ENCODE measurements at regions not wholly inside any gene's neighbourhood (a gene's known extent, or its start where the extent isn't known, plus 50 kb on each side); places are given as distances from the start of the nearest gene placed in this dataset.

DNA sequence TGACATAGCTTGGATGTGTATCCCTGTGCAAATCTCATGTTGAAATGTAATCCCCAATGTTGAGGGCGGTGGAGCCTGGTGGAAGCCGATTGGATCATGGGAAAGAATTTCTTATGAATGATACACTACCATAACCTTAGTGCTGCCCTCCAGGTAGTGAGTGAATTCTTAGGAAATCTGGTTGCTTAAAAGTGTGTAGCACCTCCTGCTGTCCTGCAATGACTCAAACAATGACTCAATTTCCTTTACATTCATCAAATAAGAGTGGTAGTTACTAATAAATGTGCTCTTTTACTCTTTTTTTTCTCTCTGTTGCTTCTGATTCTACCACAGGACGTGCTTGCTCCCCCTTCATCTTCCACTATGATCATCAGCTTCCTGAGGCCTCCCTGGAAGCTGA, 1696.0 kb upstream of the CDH9 start:
- DNase-seq (ENCODE audit: extremely low spot score) = no peak
- ChIA-PET CTCF (interaction anchor here (1.1 to 1.3 kb wide), 5 partner anchors 9 to 17 kb away, joined by 3 to 4 read pairs (median 3); no protein-coding TSS in a partner anchor), POLR2A (no interaction called here)
- TF ChIP-seq, protein P1, sequence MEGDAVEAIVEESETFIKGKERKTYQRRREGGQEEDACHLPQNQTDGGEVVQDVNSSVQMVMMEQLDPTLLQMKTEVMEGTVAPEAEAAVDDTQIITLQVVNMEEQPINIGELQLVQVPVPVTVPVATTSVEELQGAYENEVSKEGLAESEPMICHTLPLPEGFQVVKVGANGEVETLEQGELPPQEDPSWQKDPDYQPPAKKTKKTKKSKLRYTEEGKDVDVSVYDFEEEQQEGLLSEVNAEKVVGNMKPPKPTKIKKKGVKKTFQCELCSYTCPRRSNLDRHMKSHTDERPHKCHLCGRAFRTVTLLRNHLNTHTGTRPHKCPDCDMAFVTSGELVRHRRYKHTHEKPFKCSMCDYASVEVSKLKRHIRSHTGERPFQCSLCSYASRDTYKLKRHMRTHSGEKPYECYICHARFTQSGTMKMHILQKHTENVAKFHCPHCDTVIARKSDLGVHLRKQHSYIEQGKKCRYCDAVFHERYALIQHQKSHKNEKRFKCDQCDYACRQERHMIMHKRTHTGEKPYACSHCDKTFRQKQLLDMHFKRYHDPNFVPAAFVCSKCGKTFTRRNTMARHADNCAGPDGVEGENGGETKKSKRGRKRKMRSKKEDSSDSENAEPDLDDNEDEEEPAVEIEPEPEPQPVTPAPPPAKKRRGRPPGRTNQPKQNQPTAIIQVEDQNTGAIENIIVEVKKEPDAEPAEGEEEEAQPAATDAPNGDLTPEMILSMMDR (IDR thresholded peaks at IDR 0.05; ENCODE audit: control extremely low read depth, extremely low read depth, low read depth, missing control alignments) = no peak

- ChIA-PET POLR2A (no interaction called here), CTCF (no interaction called here)
- DNase-seq (ENCODE audit: extremely low spot score) = no peak
- TF ChIP-seq, protein P1 (IDR thresholded peaks at IDR 0.05; ENCODE audit: control extremely low read depth, extremely low read depth, low read depth, missing control alignments) = no peak
Observed at GRCh38 chr5:28729067-28729466, 1690.7 kb upstream of the CDH9 start.

GRCh38 chr5:28726815-28727214, 1688.4 kb upstream of the CDH9 start:
- DNase-seq (ENCODE audit: extremely low spot score) = no peak
- ChIA-PET CTCF (no interaction called here), POLR2A (no interaction called here)
- TF ChIP-seq, protein P1 (IDR thresholded peaks at IDR 0.05; ENCODE audit: control extremely low read depth, extremely low read depth, low read depth, missing control alignments) = no peak

- ChIA-PET POLR2A (no interaction called here), CTCF (interaction anchor here (1.1 kb wide), 1 partner anchor 9 kb away, joined by 4 read pairs; no protein-coding TSS in a partner anchor)
- no peak for DNase-seq (ENCODE audit: extremely low spot score)
- TF ChIP-seq, protein P1 (IDR thresholded peaks at IDR 0.05; ENCODE audit: control extremely low read depth, extremely low read depth, low read depth, missing control alignments) = no peak
Observed at GRCh38 chr5:28725001-28725400, 1686.6 kb upstream of the CDH9 start.

- ChIA-PET CTCF (no interaction called here), POLR2A (no interaction called here)
- DNase-seq (ENCODE audit: extremely low spot score) = no peak
- TF ChIP-seq, protein P1 (IDR thresholded peaks at IDR 0.05; ENCODE audit: control extremely low read depth, extremely low read depth, low read depth, missing control alignments) = no peak
Observed at GRCh38 chr5:28714907-28715698, 1676.7 kb upstream of the CDH9 start.

- DNase-seq (ENCODE audit: extremely low spot score) = no peak
- TF ChIP-seq, protein P1 (IDR thresholded peaks at IDR 0.05; ENCODE audit: control extremely low read depth, extremely low read depth, low read depth, missing control alignments) = no peak
- ChIA-PET POLR2A (no interaction called here), CTCF (interaction anchor here (1.1 kb wide), 1 partner anchor 8 kb away, joined by 4 read pairs; no protein-coding TSS in a partner anchor)
Observed at GRCh38 chr5:28710360-28710759, 1672.0 kb upstream of the CDH9 start.

Data from GM10248 (cell line).